Vagina (tissue), 2 donors: ENCODE measurements at regions not wholly inside any gene's neighbourhood (a gene's known extent, or its start where the extent isn't known, plus 50 kb on each side); places are given as distances from the start of the nearest gene placed in this dataset.

ENCODE experiments used
- CTCF ChIP-seq, 3 experiments: fragments of 450-650 bp in 2 of 3; fragments of 200-600 bp in 1 of 3; sonication (generic) in 1 of 3; IDR thresholded peaks; one replicate each; pipeline ENCODE4 v1.5.1; 2017 to 2019; ENCODE audit warnings: antibody characterized with exemption in 3 of 3, mild to moderate bottlenecking in 2 of 3, moderate library complexity in 2 of 3
- POLR2A ChIP-seq, 2 donors: fragments of 450-650 bp; IDR thresholded peaks; one replicate each; pipeline ENCODE4 v1.6.1; 2017; ENCODE audit warnings: antibody characterized with exemption in 2 of 2, mild to moderate bottlenecking in 2 of 2, moderate library complexity in 2 of 2
- POLR2AphosphoS5 ChIP-seq, 2 donors: sonication (generic); formaldehyde crosslinking; IDR thresholded peaks; one replicate each; pipeline ENCODE4 v1.9.0; 2017; ENCODE audit warnings: antibody characterized with exemption in 2 of 2, mild to moderate bottlenecking in 2 of 2, low read depth in 1 of 2; ENCODE audit not compliant: insufficient read depth in 1 of 2

GRCh38 chr2:4221434-4221833 is 518.1 kb downstream of the DCDC2C start:
- TF ChIP-seq CTCF (IDR thresholded peaks at IDR 0.05), result no peak
- TF ChIP-seq POLR2AphosphoS5 (IDR thresholded peaks at IDR 0.05; ENCODE audit: insufficient read depth in 1 of 2, low read depth in 1 of 2), result no peak
- no peak for TF ChIP-seq POLR2A (IDR thresholded peaks at IDR 0.05)
